ENCODE measurements at regions not wholly inside any gene's neighbourhood (a gene's known extent, or its start where the extent isn't known, plus 50 kb on each side); places are given as distances from the start of the nearest gene placed in this dataset.

- TF ChIP-seq CTCF (conservative IDR thresholded peaks at IDR 0.05; ENCODE audit: low read length): no peak
- TF ChIP-seq EZH2phosphoT487 (IDR thresholded peaks at IDR 0.05; ENCODE audit: borderline replicate concordance, low read depth, low read length): no peak
Observed at GRCh38 chr7:45236666-45237065, 79.1 kb downstream of the RAMP3 start.
